Right lobe of liver (tissue), 6 donors: ENCODE measurements at regions not wholly inside any gene's neighbourhood (a gene's known extent, or its start where the extent isn't known, plus 50 kb on each side); places are given as distances from the start of the nearest gene placed in this dataset.

Source experiments
- ATAC-seq, 4 donors: fragments of 200-7000 bp; cut with Tn5 transposase; one replicate each; pipeline ENCODE4 v1.9.1; 2020; ENCODE audit warnings: mild to moderate bottlenecking in 4 of 4, moderate library complexity in 4 of 4
- DNase-seq, 3 donors: peaks; one replicate each; pipeline ENCODE4 v3.0.0-alpha.2; 2020
- H3K27ac ChIP-seq, 3 donors: fragments of 200-600 bp; one replicate each; pipeline ENCODE4 v1.8.0; 2022
- H3K27me3 ChIP-seq, 2 donors: fragments of 200-600 bp; one replicate each; pipeline ENCODE4 v1.8.0; 2022
- H3K36me3 ChIP-seq, 4 donors: fragments of 200-600 bp; sonication (generic) in 1 of 4; one replicate each; pipeline versions ENCODE4 v1.5.1 to v1.8.0; 2017 to 2022; ENCODE audit warnings: control low read depth in 1 of 4
- H3K4me1 ChIP-seq, 4 donors: fragments of 200-600 bp; sonication (generic) in 1 of 4; one replicate each; pipeline versions ENCODE4 v1.5.1 to v1.8.0; 2017 to 2022; ENCODE audit warnings: control low read depth in 1 of 4
- H3K4me3 ChIP-seq, 3 donors: fragments of 200-600 bp; one replicate each; pipeline ENCODE4 v1.8.0; 2022
- H3K9me3 ChIP-seq, 4 donors: fragments of 200-600 bp; sonication (generic) in 1 of 4; one replicate each; pipeline versions ENCODE4 v1.5.1 to v1.8.0; 2017 to 2022; ENCODE audit warnings: control low read depth in 1 of 4
- POLR2A ChIP-seq: fragments of 450-650 bp; IDR thresholded peaks from one replicate; pipeline ENCODE4 v1.6.1; 2017; ENCODE audit warnings: antibody characterized with exemption, mild to moderate bottlenecking
- WGBS: methylation state at CpG from one replicate; pipeline ENCODE4 v1.1.6; 2018; ENCODE audit warnings: low coverage, low lambda C conversion rate; ENCODE audit not compliant: insufficient coverage; ENCODE audit errors: missing lambda C conversion rate; 5-methylcytosine and 5-hydroxymethylcytosine counted together
- intact Hi-C, 2 donors: fragments of 100-400 bp; cut with DNase I; formaldehyde crosslinking; loops; one replicate each; pipeline versions ENCODE4 v1.11.2 to v1.14.1; 2022
- TF ChIP-seq, protein P1 (sequence below), 4 donors: fragments of 200-600 bp in 3 of 4; fragments of 450-650 bp in 1 of 4; IDR thresholded peaks; one replicate each; pipeline versions ENCODE4 v1.5.1 to v1.8.0; 2016 to 2022; ENCODE audit warnings: antibody characterized with exemption in 4 of 4, mild to moderate bottlenecking in 2 of 4
- donor health status: DM: no; HTN: yes; CAD: no.
- donor health status: DM: no; HTN: no; CAD: no.
- donor health status: DM: no; HTN: no; CAD: no.
- donor health status: DM: no; HTN: yes; CAD: no.
- donor health status: DM: no; HTN: yes; CAD: no.

DNA sequence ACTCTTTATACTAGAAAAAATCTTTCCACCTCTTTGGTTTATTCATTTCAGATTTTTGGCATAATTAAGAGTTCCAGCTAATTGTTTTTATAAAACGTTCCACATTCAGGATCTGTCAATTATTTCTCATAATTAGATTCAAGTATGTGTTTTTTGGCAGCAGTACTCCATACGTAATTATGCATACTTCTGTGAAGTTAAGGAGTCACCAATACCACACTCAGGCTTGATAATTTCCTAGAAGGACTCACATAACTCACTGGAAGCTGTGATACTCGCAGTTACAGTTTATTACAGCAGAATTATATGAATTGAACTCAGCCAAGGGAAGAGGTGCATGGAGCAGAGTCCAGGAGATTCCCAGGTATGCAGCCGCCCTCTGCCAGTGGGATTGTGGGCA, 290.5 kb upstream of the AKR1E2 start:
- TF ChIP-seq, protein P1, sequence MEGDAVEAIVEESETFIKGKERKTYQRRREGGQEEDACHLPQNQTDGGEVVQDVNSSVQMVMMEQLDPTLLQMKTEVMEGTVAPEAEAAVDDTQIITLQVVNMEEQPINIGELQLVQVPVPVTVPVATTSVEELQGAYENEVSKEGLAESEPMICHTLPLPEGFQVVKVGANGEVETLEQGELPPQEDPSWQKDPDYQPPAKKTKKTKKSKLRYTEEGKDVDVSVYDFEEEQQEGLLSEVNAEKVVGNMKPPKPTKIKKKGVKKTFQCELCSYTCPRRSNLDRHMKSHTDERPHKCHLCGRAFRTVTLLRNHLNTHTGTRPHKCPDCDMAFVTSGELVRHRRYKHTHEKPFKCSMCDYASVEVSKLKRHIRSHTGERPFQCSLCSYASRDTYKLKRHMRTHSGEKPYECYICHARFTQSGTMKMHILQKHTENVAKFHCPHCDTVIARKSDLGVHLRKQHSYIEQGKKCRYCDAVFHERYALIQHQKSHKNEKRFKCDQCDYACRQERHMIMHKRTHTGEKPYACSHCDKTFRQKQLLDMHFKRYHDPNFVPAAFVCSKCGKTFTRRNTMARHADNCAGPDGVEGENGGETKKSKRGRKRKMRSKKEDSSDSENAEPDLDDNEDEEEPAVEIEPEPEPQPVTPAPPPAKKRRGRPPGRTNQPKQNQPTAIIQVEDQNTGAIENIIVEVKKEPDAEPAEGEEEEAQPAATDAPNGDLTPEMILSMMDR (IDR thresholded peaks at IDR 0.05), result no peak
- TF ChIP-seq POLR2A, result no peak
- ATAC-seq (no peak), DNase-seq (no peak)
- intact Hi-C loops, result no loop called here
- no peak overlapping the region for H3K27ac ChIP-seq
- H3K4me1 ChIP-seq, result no peaks in the 10 kb centered on the region
- H3K9me3 ChIP-seq, result no peaks in the 10 kb centered on the region
- H3K36me3 ChIP-seq, result no peaks in the 10 kb centered on the region
- no peaks in the 10 kb centered on the region for H3K27me3 ChIP-seq
- WGBS, result 44% methylated on average over 4 of the region's 4 CpGs
- H3K4me3 ChIP-seq, result no peak overlapping the region

DNA sequence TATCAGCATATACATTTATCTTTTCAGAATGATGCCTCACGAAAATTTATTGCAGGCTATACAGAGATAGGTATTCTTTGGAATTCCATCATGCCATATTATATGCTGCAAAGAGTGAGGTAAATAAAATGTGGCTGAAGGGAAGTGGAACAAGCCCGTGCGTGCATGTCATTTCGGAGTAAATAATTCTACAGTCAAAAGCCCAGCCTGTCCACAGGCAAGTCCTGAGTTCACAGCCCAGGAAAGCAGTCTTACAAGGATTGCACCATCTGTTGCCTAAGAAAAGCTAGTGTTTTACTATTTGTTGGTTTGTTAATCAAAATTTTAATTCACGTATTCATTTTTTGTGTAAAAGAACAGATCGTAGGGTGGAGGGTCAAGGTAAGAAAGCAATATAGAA, 292.4 kb upstream of the AKR1E2 start:
- H3K27me3 ChIP-seq, result no peaks in the 10 kb centered on the region
- intact Hi-C loops, result no loop called here
- DNase-seq (no peak), ATAC-seq (no peak)
- TF ChIP-seq POLR2A, result no peak
- H3K9me3 ChIP-seq, result no peaks in the 10 kb centered on the region
- H3K27ac ChIP-seq, result no peak overlapping the region
- no peaks in the 10 kb centered on the region for H3K36me3 ChIP-seq
- 65% methylated on average over 6 of the region's 6 CpGs for WGBS
- no peaks in the 10 kb centered on the region for H3K4me1 ChIP-seq
- H3K4me3 ChIP-seq, result no peak overlapping the region

DNA sequence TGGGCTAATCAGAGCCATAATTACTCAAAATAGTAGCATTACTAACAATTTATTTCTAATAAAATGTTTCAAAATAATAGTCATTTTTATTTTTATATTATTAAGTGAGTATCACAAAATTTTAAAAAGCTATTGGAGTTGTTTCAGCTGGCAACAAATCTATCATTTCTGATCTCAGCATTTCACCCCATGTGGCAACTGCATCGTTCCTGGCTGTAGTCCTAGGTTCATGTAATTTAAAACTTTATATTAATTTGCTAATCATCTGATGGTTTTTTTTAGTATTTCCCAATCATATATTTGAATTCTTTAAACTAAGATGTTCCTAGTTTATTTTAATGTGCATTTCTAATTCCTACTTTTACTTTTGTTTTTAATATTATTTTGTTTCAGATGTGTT, 293.0 kb upstream of the AKR1E2 start:
- no peak overlapping the region for H3K27ac ChIP-seq
- H3K9me3 ChIP-seq, result no peaks in the 10 kb centered on the region
- no peak overlapping the region for H3K4me3 ChIP-seq
- H3K4me1 ChIP-seq, result no peaks in the 10 kb centered on the region
- TF ChIP-seq, protein P1 (IDR thresholded peaks at IDR 0.05), result no peak
- TF ChIP-seq POLR2A, result no peak
- DNase-seq (no peak), ATAC-seq (no peak)
- intact Hi-C loops, result no loop called here
- WGBS, result 26% methylated on average over 1 of the region's 1 CpG
- no peaks in the 10 kb centered on the region for H3K36me3 ChIP-seq
- no peaks in the 10 kb centered on the region for H3K27me3 ChIP-seq

GRCh38 chr10:4532467-4532866, 293.5 kb upstream of the AKR1E2 start:
- no peak for ATAC-seq
- H3K4me3 ChIP-seq, result no peak overlapping the region
- H3K4me1 ChIP-seq, result no peaks in the 10 kb centered on the region
- H3K9me3 ChIP-seq, result no peaks in the 10 kb centered on the region
- H3K27me3 ChIP-seq, result no peaks in the 10 kb centered on the region
- no peak for DNase-seq
- WGBS, result 34% methylated on average over 3 of the region's 3 CpGs
- no peaks in the 10 kb centered on the region for H3K36me3 ChIP-seq
- intact Hi-C loops, result no loop called here
- no peak overlapping the region for H3K27ac ChIP-seq
- TF ChIP-seq, protein P1 (IDR thresholded peaks at IDR 0.05), result no peak
- no peak for TF ChIP-seq POLR2A

GRCh38 chr10:4532011-4532410, 294.0 kb upstream of the AKR1E2 start:
- DNase-seq (no peak), ATAC-seq (no peak)
- no peaks in the 10 kb centered on the region for H3K9me3 ChIP-seq
- no peak overlapping the region for H3K4me3 ChIP-seq
- H3K27me3 ChIP-seq, result no peaks in the 10 kb centered on the region
- H3K36me3 ChIP-seq, result no peaks in the 10 kb centered on the region
- 12% methylated on average over 1 of the region's 1 CpG for WGBS
- TF ChIP-seq, protein P1 (IDR thresholded peaks at IDR 0.05), result no peak
- no peak for TF ChIP-seq POLR2A
- H3K4me1 ChIP-seq, result no peaks in the 10 kb centered on the region
- intact Hi-C loops, result no loop called here
- H3K27ac ChIP-seq, result no peak overlapping the region
